IMR-90 (cell line): ENCODE measurements at regions not wholly inside any gene's neighbourhood (a gene's known extent, or its start where the extent isn't known, plus 50 kb on each side); places are given as distances from the start of the nearest gene placed in this dataset.

Experiments
- BHLHE40 ChIP-seq: fragments of 150-350 bp; IDR thresholded peaks from 2 replicates; pipeline ENCODE4 v1.6.1; 2016; ENCODE audit warnings: mild to moderate bottlenecking, low read depth, low read length
- CEBPB ChIP-seq: IDR thresholded peaks from 2 replicates; pipeline ENCODE4 v1.6.1; 2012; ENCODE audit warnings: low read depth, low read length, improper control_type of control experiment
- CHD1 ChIP-seq: IDR thresholded peaks from 2 replicates; pipeline ENCODE4 v1.6.1; 2012; ENCODE audit warnings: low read depth, low read length, improper control_type of control experiment
- CTCF ChIP-seq: conservative IDR thresholded peaks from 2 replicates; pipeline ENCODE4 v1.5.1; 2012; ENCODE audit warnings: mild to moderate bottlenecking, low read depth, low read length, improper control_type of control experiment
- ELK1 ChIP-seq: fragments of 150-350 bp; IDR thresholded peaks from 2 replicates; pipeline ENCODE4 v1.6.1; 2016; ENCODE audit warnings: low read depth, mild to moderate bottlenecking, low read length, moderate library complexity, borderline replicate concordance
- FOS ChIP-seq: fragments of 150-350 bp; IDR thresholded peaks from 2 replicates; pipeline ENCODE4 v1.6.1; 2016; ENCODE audit warnings: low read depth, low read length
- MAFK ChIP-seq: IDR thresholded peaks from 2 replicates; pipeline ENCODE4 v1.6.1; 2012; ENCODE audit warnings: low read depth, low read length, improper control_type of control experiment
- MXI1 ChIP-seq: IDR thresholded peaks from 2 replicates; pipeline ENCODE4 v1.6.1; 2012; ENCODE audit warnings: low read depth, mild to moderate bottlenecking, low read length, moderate library complexity, borderline replicate concordance
- POLR2A ChIP-seq: IDR thresholded peaks from 2 replicates; pipeline ENCODE4 v1.6.1; 2012; ENCODE audit warnings: mild to moderate bottlenecking, low read depth, low read length
- RAD21 ChIP-seq: IDR thresholded peaks from 2 replicates; pipeline ENCODE4 v1.6.1; 2012; ENCODE audit warnings: low read length, improper control_type of control experiment
- RCOR1 ChIP-seq: IDR thresholded peaks from 2 replicates; pipeline ENCODE4 v1.6.1; 2012; ENCODE audit warnings: mild to moderate bottlenecking, low read length, improper control_type of control experiment; ENCODE audit not compliant: insufficient replicate concordance
- RFX5 ChIP-seq: IDR thresholded peaks from 2 replicates; pipeline ENCODE4 v1.8.0; 2012; ENCODE audit warnings: low read depth, mild to moderate bottlenecking, low read length, moderate library complexity
- SMC3 ChIP-seq: fragments of 150-350 bp; IDR thresholded peaks from 2 replicates; pipeline ENCODE4 v1.6.1; 2016; ENCODE audit warnings: low read depth, mild to moderate bottlenecking, antibody characterized with exemption, low read length, moderate library complexity
- USF2 ChIP-seq: fragments of 150-350 bp; IDR thresholded peaks from 2 replicates; pipeline ENCODE4 v1.6.1; 2017; ENCODE audit warnings: mild to moderate bottlenecking, antibody characterized with exemption, low read length, low read depth

GRCh38 chr22:45069925-45070324 is 60.1 kb upstream of the PHF21B start:
- TF ChIP-seq CTCF, result no peak
- TF ChIP-seq RAD21, result no peak
- no peak for TF ChIP-seq POLR2A
- TF ChIP-seq RFX5, result no peak
- TF ChIP-seq MXI1, result no peak
- no peak for TF ChIP-seq BHLHE40
- TF ChIP-seq CHD1, result no peak
- TF ChIP-seq RCOR1, result no peak
- no peak for TF ChIP-seq CEBPB
- no peak for TF ChIP-seq ELK1
- no peak for TF ChIP-seq MAFK
- no peak for TF ChIP-seq FOS
- TF ChIP-seq SMC3, result no peak
- TF ChIP-seq USF2, result no peak
